SK-N-SH treated with all-trans-retinoic acid at 6 μM for 48 hours (cell line): ENCODE measurements at regions not wholly inside any gene's neighbourhood (a gene's known extent, or its start where the extent isn't known, plus 50 kb on each side); places are given as distances from the start of the nearest gene placed in this dataset.

Experiments used
- ARNTL ChIP-seq: fragments of 450-650 bp; formaldehyde crosslinking; IDR thresholded peaks from 2 replicates; pipeline ENCODE4 v1.5.0; 2020; ENCODE audit warnings: low read depth, mild to moderate bottlenecking, moderate library complexity, borderline replicate concordance
- CREB5 ChIP-seq: fragments of 250-450 bp; sonication (Bioruptor Pico); IDR thresholded peaks from 2 replicates; pipeline ENCODE4 v1.5.1; 2020; ENCODE audit warnings: low read depth, mild to moderate bottlenecking, moderate library complexity
- CSDC2 ChIP-seq: fragments of 250-450 bp; sonication (Bioruptor Pico); IDR thresholded peaks from 2 replicates; pipeline ENCODE4 v1.5.0; 2020; ENCODE audit warnings: mild to moderate bottlenecking, moderate library complexity
- ESRRG ChIP-seq: fragments of 250-450 bp; sonication (Bioruptor Pico); IDR thresholded peaks from 2 replicates; pipeline ENCODE4 v1.6.1; 2021; ENCODE audit warnings: mild to moderate bottlenecking
- GLIS3 ChIP-seq: fragments of 250-450 bp; sonication (Bioruptor Pico); IDR thresholded peaks from 2 replicates; pipeline ENCODE4 v1.5.0; 2020; ENCODE audit warnings: mild to moderate bottlenecking, moderate library complexity
- PATZ1 ChIP-seq: fragments of 250-450 bp; sonication (Bioruptor Pico); IDR thresholded peaks from 2 replicates; pipeline ENCODE4 v1.8.0; 2020; ENCODE audit warnings: mild to moderate bottlenecking, moderate library complexity, borderline replicate concordance
- RARB ChIP-seq: fragments of 250-450 bp; sonication (Bioruptor Pico); IDR thresholded peaks from 2 replicates; pipeline ENCODE4 v1.8.0; 2021; ENCODE audit warnings: mild to moderate bottlenecking, moderate library complexity
- SNAI2 ChIP-seq: fragments of 250-450 bp; sonication (Bioruptor Pico); IDR thresholded peaks from 2 replicates; pipeline ENCODE4 v1.5.0; 2020; ENCODE audit warnings: mild to moderate bottlenecking, moderate library complexity
- ZFP3 ChIP-seq: fragments of 250-450 bp; sonication (Bioruptor Pico); IDR thresholded peaks from 2 replicates; pipeline ENCODE4 v1.5.0; 2020; ENCODE audit warnings: mild to moderate bottlenecking, moderate library complexity
- ZFP30 ChIP-seq: fragments of 450-650 bp; formaldehyde crosslinking; IDR thresholded peaks from 2 replicates; pipeline ENCODE4 v1.5.0; 2022; ENCODE audit warnings: mild to moderate bottlenecking, moderate library complexity

DNA sequence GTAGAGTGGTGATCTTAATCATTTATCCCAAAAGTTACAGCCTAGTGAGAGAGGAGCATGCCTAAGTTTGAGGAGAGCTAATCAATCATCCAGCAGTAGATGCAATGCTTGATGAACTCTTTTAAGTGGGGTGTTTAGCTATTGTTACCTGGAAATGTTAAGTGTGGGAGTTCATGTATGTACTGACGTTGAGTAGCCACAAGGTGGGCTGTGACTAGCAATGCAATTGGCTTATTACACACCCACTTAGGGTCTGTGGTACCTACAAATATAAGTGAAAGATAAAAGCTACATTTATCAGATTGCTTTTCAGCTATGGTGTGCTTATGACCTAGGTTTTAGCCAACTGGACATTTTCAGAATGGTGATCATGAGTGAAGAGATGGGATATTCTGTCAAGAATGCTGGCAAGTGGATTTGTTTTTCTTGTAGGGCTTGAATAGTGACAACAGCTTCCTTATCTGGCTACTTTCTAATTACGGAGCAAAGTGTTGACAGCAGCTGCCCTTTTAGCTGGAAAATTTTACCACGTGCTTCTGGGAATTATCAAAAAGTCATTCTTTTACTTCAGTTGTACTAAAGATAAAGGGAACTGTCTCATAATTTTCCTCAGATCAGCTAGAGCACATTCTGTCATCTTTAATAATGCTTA is 170.6 kb downstream of the POSTN start:
- no peak for TF ChIP-seq ZFP3 (CRISPR knock-in tag)
- TF ChIP-seq GLIS3 (CRISPR knock-in tag), result no peak
- TF ChIP-seq RARB (CRISPR knock-in tag), result no peak
- TF ChIP-seq ZFP30 (CRISPR knock-in tag), result no peak
- TF ChIP-seq PATZ1 (CRISPR knock-in tag), result no peak
- TF ChIP-seq CREB5 (CRISPR knock-in tag), result no peak
- TF ChIP-seq SNAI2 (CRISPR knock-in tag), result no peak
- no peak for TF ChIP-seq CSDC2 (CRISPR knock-in tag)
- TF ChIP-seq ARNTL (CRISPR knock-in tag), result no peak
- TF ChIP-seq ESRRG, result no peak
